ENCODE measurements at regions not wholly inside any gene's neighbourhood (a gene's known extent, or its start where the extent isn't known, plus 50 kb on each side); places are given as distances from the start of the nearest gene placed in this dataset.
A peak's percentile ranks its signal among the peaks of the same experiment; 100 is the strongest.
"Not testable (repeated sequence)": the region's sequence is repeated elsewhere in the genome, so short reads cannot be mapped to it uniquely, and the experiment has no call there.

- DNase-seq: no peak
These were observed 69.7 kb downstream of the RPS6KA4 start for GRCh38 chr11:64428693-64429092.

GRCh38 chr11:64429970-64430369 lies 71.0 kb downstream of the RPS6KA4 start:
- DNase-seq: no peak

- DNase-seq: no peak
These were observed 71.7 kb downstream of the RPS6KA4 start for GRCh38 chr11:64430645-64431044.

GRCh38 chr11:64436000-64436399 lies 77.0 kb downstream of the RPS6KA4 start:
- DNase-seq: no peak

GRCh38 chr11:64437426-64437825 lies 78.5 kb downstream of the RPS6KA4 start:
- no peak for DNase-seq

- no peak for DNase-seq
These were observed 80.2 kb downstream of the RPS6KA4 start for GRCh38 chr11:64438986-64439771.

- not testable (repeated sequence) for DNase-seq
These were observed 81.0 kb downstream of the RPS6KA4 start for GRCh38 chr11:64439772-64440491.

GRCh38 chr11:64441127-64441526 lies 82.2 kb downstream of the RPS6KA4 start:
- DNase-seq: no peak

- no peak for DNase-seq
These were observed 84.0 kb downstream of the RPS6KA4 start for GRCh38 chr11:64443001-64443400.

- no peak for DNase-seq
These were observed 86.0 kb downstream of the RPS6KA4 start for GRCh38 chr11:64444838-64445441.

GRCh38 chr11:64445651-64446050 lies 86.7 kb downstream of the RPS6KA4 start:
- DNase-seq: no peak

GRCh38 chr11:64447831-64448598 lies 89.1 kb downstream of the RPS6KA4 start:
- DNase-seq: no peak

GRCh38 chr11:64448599-64449380 lies 89.8 kb downstream of the RPS6KA4 start:
- peak; percentile 16 for DNase-seq

GRCh38 chr11:64449381-64450167 lies 90.6 kb downstream of the RPS6KA4 start:
- DNase-seq: peak; percentile 16

- DNase-seq: no peak
These were observed 91.2 kb downstream of the RPS6KA4 start for GRCh38 chr11:64450168-64450560.

- DNase-seq: no peak
These were observed 92.9 kb downstream of the RPS6KA4 start for GRCh38 chr11:64451856-64452255.

GRCh38 chr11:64453466-64453865 lies 94.5 kb downstream of the RPS6KA4 start:
- no peak for DNase-seq

GRCh38 chr11:64455456-64456261 lies 96.7 kb downstream of the RPS6KA4 start:
- DNase-seq: no peak

GRCh38 chr11:64456509-64457320 lies 97.8 kb downstream of the RPS6KA4 start:
- no peak for DNase-seq
